ENCODE measurements at regions not wholly inside any gene's neighbourhood (a gene's known extent, or its start where the extent isn't known, plus 50 kb on each side); places are given as distances from the start of the nearest gene placed in this dataset.

- no peak for TF ChIP-seq RXRA (IDR thresholded peaks at IDR 0.05; ENCODE audit: insufficient read depth, low read depth, low read length)
- TF ChIP-seq, protein P1, sequence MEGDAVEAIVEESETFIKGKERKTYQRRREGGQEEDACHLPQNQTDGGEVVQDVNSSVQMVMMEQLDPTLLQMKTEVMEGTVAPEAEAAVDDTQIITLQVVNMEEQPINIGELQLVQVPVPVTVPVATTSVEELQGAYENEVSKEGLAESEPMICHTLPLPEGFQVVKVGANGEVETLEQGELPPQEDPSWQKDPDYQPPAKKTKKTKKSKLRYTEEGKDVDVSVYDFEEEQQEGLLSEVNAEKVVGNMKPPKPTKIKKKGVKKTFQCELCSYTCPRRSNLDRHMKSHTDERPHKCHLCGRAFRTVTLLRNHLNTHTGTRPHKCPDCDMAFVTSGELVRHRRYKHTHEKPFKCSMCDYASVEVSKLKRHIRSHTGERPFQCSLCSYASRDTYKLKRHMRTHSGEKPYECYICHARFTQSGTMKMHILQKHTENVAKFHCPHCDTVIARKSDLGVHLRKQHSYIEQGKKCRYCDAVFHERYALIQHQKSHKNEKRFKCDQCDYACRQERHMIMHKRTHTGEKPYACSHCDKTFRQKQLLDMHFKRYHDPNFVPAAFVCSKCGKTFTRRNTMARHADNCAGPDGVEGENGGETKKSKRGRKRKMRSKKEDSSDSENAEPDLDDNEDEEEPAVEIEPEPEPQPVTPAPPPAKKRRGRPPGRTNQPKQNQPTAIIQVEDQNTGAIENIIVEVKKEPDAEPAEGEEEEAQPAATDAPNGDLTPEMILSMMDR (IDR thresholded peaks at IDR 0.05; ENCODE audit: control extremely low read depth in 1 of 3, insufficient read depth in 1 of 3, low read depth in 1 of 3, low read length in 3 of 3), result no peak
- no peak for TF ChIP-seq USF2 (IDR thresholded peaks at IDR 0.05; ENCODE audit: low read length)
- TF ChIP-seq, protein P2, sequence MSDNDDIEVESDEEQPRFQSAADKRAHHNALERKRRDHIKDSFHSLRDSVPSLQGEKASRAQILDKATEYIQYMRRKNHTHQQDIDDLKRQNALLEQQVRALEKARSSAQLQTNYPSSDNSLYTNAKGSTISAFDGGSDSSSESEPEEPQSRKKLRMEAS (IDR thresholded peaks at IDR 0.05), result no peak
- TF ChIP-seq SP1 (IDR thresholded peaks at IDR 0.05; ENCODE audit: low read depth, low read length), result no peak
- TF ChIP-seq EP300 (IDR thresholded peaks at IDR 0.05; ENCODE audit: borderline replicate concordance in 1 of 2, low read depth in 2 of 2, low read length in 2 of 2), result no peak
- TF ChIP-seq PHF8 (conservative IDR thresholded peaks at IDR 0.05; ENCODE audit: low read depth, low read length), result no peak
- no peak for TF ChIP-seq POLR2A (IDR thresholded peaks at IDR 0.05; ENCODE audit: control extremely low read depth in 1 of 2, low read depth in 2 of 2, low read length in 2 of 2)
- no peak for TF ChIP-seq CHD2 (IDR thresholded peaks at IDR 0.05; ENCODE audit: low read length)
- no peak for TF ChIP-seq ZNF274 (IDR thresholded peaks at IDR 0.05; ENCODE audit: borderline replicate concordance, extremely low read depth, low read length)
- no peak for TF ChIP-seq EGR1 (IDR thresholded peaks at IDR 0.05; ENCODE audit: borderline replicate concordance, low read depth, low read length)
- no peak for TF ChIP-seq POLR2AphosphoS5 (IDR thresholded peaks at IDR 0.05; ENCODE audit: low read depth, low read length)
- no peak for TF ChIP-seq RAD21 (IDR thresholded peaks at IDR 0.05 in 1 of 2, conservative IDR thresholded peaks at IDR 0.05 in 1 of 2; ENCODE audit: low read depth in 2 of 2, low read length in 2 of 2)
These were observed 68.5 kb upstream of the MEF2C start for GRCh38 chr5:88951457-88951856.
